Right lobe of liver (tissue), 6 donors: ENCODE measurements at regions not wholly inside any gene's neighbourhood (a gene's known extent, or its start where the extent isn't known, plus 50 kb on each side); places are given as distances from the start of the nearest gene placed in this dataset.

Experiments used
- ATAC-seq, 4 donors: fragments of 200-7000 bp; cut with Tn5 transposase; one replicate each; pipeline ENCODE4 v1.9.1; 2020; ENCODE audit warnings: mild to moderate bottlenecking in 4 of 4, moderate library complexity in 4 of 4
- DNase-seq, 3 donors: peaks; one replicate each; pipeline ENCODE4 v3.0.0-alpha.2; 2020
- H3K27ac ChIP-seq, 3 donors: fragments of 200-600 bp; one replicate each; pipeline ENCODE4 v1.8.0; 2022
- H3K27me3 ChIP-seq, 2 donors: fragments of 200-600 bp; one replicate each; pipeline ENCODE4 v1.8.0; 2022
- H3K36me3 ChIP-seq, 4 donors: fragments of 200-600 bp; sonication (generic) in 1 of 4; one replicate each; pipeline versions ENCODE4 v1.5.1 to v1.8.0; 2017 to 2022; ENCODE audit warnings: control low read depth in 1 of 4
- H3K4me1 ChIP-seq, 4 donors: fragments of 200-600 bp; sonication (generic) in 1 of 4; one replicate each; pipeline versions ENCODE4 v1.5.1 to v1.8.0; 2017 to 2022; ENCODE audit warnings: control low read depth in 1 of 4
- H3K4me3 ChIP-seq, 3 donors: fragments of 200-600 bp; one replicate each; pipeline ENCODE4 v1.8.0; 2022
- H3K9me3 ChIP-seq, 4 donors: fragments of 200-600 bp; sonication (generic) in 1 of 4; one replicate each; pipeline versions ENCODE4 v1.5.1 to v1.8.0; 2017 to 2022; ENCODE audit warnings: control low read depth in 1 of 4
- POLR2A ChIP-seq: fragments of 450-650 bp; IDR thresholded peaks from one replicate; pipeline ENCODE4 v1.6.1; 2017; ENCODE audit warnings: antibody characterized with exemption, mild to moderate bottlenecking
- WGBS: methylation state at CpG from one replicate; pipeline ENCODE4 v1.1.6; 2018; ENCODE audit warnings: low coverage, low lambda C conversion rate; ENCODE audit not compliant: insufficient coverage; ENCODE audit errors: missing lambda C conversion rate; 5-methylcytosine and 5-hydroxymethylcytosine counted together
- intact Hi-C, 2 donors: fragments of 100-400 bp; cut with DNase I; formaldehyde crosslinking; loops; one replicate each; pipeline versions ENCODE4 v1.11.2 to v1.14.1; 2022
- TF ChIP-seq, protein P1 (sequence below), 4 donors: fragments of 200-600 bp in 3 of 4; fragments of 450-650 bp in 1 of 4; IDR thresholded peaks; one replicate each; pipeline versions ENCODE4 v1.5.1 to v1.8.0; 2016 to 2022; ENCODE audit warnings: antibody characterized with exemption in 4 of 4, mild to moderate bottlenecking in 2 of 4
- donor health status: DM: no; HTN: yes; CAD: no.
- donor health status: DM: no; HTN: no; CAD: no.
- donor health status: DM: no; HTN: no; CAD: no.
- donor health status: DM: no; HTN: yes; CAD: no.
- donor health status: DM: no; HTN: yes; CAD: no.

DNA sequence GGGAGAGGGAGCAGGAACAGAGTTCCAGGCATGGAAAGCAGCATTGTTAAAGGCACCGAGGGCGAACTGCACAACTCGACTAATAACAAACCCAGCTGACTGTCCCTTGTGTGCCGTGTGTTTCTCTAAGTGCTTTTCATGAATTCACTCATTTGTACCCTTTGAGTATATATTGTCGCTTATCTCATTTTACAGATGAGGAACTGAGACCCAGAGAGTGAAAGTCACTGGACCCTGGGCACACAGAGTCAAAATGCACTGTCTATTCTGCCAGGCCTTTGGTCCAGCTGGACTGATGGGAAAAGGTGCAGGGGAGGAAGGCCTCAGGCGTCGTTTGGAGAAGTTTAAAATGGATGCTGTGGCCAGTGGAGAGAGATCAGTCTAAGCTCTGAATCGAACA, 100.7 kb upstream of the GRIK3 start:
- 66% methylated on average over 8 of the region's 8 CpGs for WGBS
- no peak overlapping the region for H3K27ac ChIP-seq
- H3K27me3 ChIP-seq = peaks cover 0 to 5% of the 10 kb centered on the region in 2 donors
- TF ChIP-seq POLR2A = no peak
- TF ChIP-seq, protein P1, sequence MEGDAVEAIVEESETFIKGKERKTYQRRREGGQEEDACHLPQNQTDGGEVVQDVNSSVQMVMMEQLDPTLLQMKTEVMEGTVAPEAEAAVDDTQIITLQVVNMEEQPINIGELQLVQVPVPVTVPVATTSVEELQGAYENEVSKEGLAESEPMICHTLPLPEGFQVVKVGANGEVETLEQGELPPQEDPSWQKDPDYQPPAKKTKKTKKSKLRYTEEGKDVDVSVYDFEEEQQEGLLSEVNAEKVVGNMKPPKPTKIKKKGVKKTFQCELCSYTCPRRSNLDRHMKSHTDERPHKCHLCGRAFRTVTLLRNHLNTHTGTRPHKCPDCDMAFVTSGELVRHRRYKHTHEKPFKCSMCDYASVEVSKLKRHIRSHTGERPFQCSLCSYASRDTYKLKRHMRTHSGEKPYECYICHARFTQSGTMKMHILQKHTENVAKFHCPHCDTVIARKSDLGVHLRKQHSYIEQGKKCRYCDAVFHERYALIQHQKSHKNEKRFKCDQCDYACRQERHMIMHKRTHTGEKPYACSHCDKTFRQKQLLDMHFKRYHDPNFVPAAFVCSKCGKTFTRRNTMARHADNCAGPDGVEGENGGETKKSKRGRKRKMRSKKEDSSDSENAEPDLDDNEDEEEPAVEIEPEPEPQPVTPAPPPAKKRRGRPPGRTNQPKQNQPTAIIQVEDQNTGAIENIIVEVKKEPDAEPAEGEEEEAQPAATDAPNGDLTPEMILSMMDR (IDR thresholded peaks at IDR 0.05) = no peak
- intact Hi-C loops = no loop called here
- no peaks in the 10 kb centered on the region for H3K9me3 ChIP-seq
- H3K4me3 ChIP-seq = no peak overlapping the region
- H3K36me3 ChIP-seq = no peaks in the 10 kb centered on the region
- DNase-seq = no peak
- H3K4me1 ChIP-seq = no peaks in the 10 kb centered on the region
- ATAC-seq = no peak

DNA sequence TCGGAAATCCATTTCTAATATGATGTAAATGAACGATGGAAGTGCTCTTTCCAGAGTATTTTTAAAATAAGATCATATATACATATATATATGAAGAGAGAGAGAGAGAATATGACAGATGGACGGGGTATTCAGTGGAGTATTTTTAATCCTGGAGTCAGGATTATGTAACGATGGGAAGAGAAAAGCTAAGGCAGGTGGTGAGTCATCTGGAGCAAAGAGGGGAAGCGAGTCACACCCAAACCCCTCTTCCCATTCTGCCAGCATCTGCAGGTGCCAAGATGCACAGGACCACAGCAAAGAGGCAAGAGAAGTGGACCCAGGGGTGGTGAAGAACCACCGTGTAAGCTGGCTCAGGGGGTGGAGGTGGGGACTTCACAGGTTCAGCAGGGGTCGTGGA, 102.7 kb upstream of the GRIK3 start:
- intact Hi-C loops = no loop called here
- no peak for ATAC-seq
- Histone ChIP-seq H3K27ac (no peak overlapping the region), H3K9me3 (no peaks in the 10 kb centered on the region), H3K27me3 (peaks cover 0 to 5% of the 10 kb centered on the region in 2 donors), H3K4me3 (no peak overlapping the region), H3K36me3 (no peaks in the 10 kb centered on the region), H3K4me1 (no peaks in the 10 kb centered on the region)
- WGBS = 35% methylated on average over 7 of the region's 7 CpGs
- TF ChIP-seq, protein P1 (IDR thresholded peaks at IDR 0.05) = no peak
- no peak for TF ChIP-seq POLR2A
- no peak for DNase-seq

DNA sequence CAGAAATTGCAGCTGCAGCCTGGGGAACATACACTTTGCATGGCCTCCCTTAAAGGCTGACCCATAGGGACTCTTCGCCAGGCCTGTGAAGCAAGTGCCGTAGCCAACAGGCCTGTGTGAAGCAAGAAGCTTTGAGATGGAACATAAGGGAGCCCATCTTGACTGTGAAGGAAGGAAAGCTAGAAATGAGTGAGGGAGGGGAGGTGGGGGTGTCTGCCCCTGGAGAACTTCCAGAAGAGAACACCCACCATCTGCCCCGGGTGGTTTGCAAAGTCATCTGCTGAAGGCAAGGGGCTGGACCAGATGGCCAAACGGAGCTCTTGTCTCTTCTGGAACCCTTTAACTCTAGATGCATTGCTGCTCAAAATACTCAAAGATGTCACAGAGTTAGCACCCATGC, 103.3 kb upstream of the GRIK3 start:
- Histone ChIP-seq H3K4me1 (no peaks in the 10 kb centered on the region), H3K9me3 (no peaks in the 10 kb centered on the region), H3K27ac (no peak overlapping the region), H3K4me3 (no peak overlapping the region), H3K36me3 (no peaks in the 10 kb centered on the region), H3K27me3 (peaks cover 0 to 3% of the 10 kb centered on the region in 2 donors)
- no peak for DNase-seq
- intact Hi-C loops = no loop called here
- ATAC-seq = no peak
- TF ChIP-seq POLR2A = no peak
- TF ChIP-seq, protein P1 (IDR thresholded peaks at IDR 0.05) = no peak
- WGBS = 67% methylated on average over 1 of the region's 4 CpGs

DNA sequence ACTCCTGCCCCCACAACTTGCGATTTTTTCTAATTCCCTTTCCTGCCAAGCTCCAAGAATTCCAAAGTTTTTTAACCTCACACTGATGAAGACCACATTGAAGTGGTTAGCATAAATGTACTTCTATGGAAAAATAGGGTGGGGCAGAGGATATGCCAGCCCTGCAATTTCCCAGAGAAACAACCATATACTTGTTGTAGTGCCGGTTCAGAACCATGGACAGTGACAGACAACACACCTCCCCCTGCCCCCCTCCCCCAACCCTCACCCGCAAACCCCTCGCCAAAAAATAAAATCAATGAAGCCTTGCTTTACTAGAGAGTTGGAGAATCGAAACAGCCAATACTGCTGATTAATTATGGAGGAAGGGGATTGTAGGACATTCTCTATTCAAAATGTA, 109.5 kb upstream of the GRIK3 start:
- no peak for TF ChIP-seq POLR2A
- TF ChIP-seq, protein P1 (IDR thresholded peaks at IDR 0.05) = no peak
- no peaks in the 10 kb centered on the region for H3K4me1 ChIP-seq
- no peaks in the 10 kb centered on the region for H3K9me3 ChIP-seq
- H3K27me3 ChIP-seq = no peaks in the 10 kb centered on the region
- no peak for ATAC-seq
- no peak overlapping the region for H3K4me3 ChIP-seq
- 15% methylated on average over 5 of the region's 5 CpGs for WGBS
- intact Hi-C loops = no loop called here
- no peak for DNase-seq
- H3K27ac ChIP-seq = no peak overlapping the region
- H3K36me3 ChIP-seq = no peaks in the 10 kb centered on the region

DNA sequence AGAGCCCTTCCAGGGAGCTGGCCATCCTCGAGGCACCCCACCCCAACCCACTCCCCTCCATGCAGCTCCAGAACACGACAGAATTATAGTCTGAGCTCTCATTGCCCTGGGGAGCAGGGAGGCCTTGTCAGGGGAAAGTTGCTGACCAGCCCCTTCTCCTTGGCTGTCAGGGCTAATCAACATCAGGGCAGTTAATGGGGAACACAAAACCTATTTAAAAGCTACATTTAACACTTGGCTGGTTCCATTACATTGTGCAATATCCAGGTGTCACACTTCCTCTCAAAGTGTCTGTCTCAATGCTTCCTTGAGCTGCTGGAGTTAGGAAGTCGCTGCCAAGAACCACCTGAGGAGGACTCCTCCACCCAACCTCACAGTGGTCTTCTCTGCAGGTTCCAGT, 111.8 kb upstream of the GRIK3 start:
- 14% methylated on average over 1 of the region's 3 CpGs for WGBS
- H3K36me3 ChIP-seq = no peaks in the 10 kb centered on the region
- DNase-seq = no peak

More for the DNA sequence above, 111.8 kb upstream of the GRIK3 start:
- Histone ChIP-seq H3K4me1 (no peaks in the 10 kb centered on the region), H3K27me3 (no peaks in the 10 kb centered on the region), H3K9me3 (no peaks in the 10 kb centered on the region), H3K4me3 (no peak overlapping the region), H3K27ac (no peak overlapping the region)
- TF ChIP-seq, protein P1 (IDR thresholded peaks at IDR 0.05) = no peak
- TF ChIP-seq POLR2A = no peak
- ATAC-seq = no peak
- intact Hi-C loops = no loop called here
